ENCODE measurements at regions not wholly inside any gene's neighbourhood (a gene's known extent, or its start where the extent isn't known, plus 50 kb on each side); places are given as distances from the start of the nearest gene placed in this dataset.

DNA sequence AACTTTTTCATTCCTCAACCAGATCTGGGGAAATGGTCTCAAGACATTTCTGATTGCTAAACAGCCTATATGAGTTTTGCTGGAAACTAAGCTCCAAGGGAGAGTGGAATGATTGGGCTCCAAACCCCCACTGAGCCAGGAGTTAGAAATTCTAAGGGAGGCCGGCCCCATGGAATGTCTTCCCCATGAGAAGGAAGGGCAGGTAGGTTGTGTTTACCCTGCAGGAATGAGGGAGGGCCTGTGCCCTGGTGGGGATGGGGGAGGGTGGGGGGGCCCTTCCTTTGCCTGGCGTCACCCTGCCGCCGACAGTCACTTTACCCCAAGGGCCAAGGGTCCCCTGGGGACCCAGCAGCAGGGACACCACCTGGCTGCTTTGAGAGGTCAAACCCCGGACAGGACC, 298.9 kb downstream of the TFAP2C start:
- TF ChIP-seq, protein P1, sequence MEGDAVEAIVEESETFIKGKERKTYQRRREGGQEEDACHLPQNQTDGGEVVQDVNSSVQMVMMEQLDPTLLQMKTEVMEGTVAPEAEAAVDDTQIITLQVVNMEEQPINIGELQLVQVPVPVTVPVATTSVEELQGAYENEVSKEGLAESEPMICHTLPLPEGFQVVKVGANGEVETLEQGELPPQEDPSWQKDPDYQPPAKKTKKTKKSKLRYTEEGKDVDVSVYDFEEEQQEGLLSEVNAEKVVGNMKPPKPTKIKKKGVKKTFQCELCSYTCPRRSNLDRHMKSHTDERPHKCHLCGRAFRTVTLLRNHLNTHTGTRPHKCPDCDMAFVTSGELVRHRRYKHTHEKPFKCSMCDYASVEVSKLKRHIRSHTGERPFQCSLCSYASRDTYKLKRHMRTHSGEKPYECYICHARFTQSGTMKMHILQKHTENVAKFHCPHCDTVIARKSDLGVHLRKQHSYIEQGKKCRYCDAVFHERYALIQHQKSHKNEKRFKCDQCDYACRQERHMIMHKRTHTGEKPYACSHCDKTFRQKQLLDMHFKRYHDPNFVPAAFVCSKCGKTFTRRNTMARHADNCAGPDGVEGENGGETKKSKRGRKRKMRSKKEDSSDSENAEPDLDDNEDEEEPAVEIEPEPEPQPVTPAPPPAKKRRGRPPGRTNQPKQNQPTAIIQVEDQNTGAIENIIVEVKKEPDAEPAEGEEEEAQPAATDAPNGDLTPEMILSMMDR (IDR thresholded peaks at IDR 0.05; ENCODE audit: low read depth, low read length, poor library complexity, severe bottlenecking): no peak
- no peak for TF ChIP-seq EZH2phosphoT487 (IDR thresholded peaks at IDR 0.05; ENCODE audit: borderline replicate concordance, low read length)
